Keratinocyte (primary cell): ENCODE measurements at regions not wholly inside any gene's neighbourhood (a gene's known extent, or its start where the extent isn't known, plus 50 kb on each side); places are given as distances from the start of the nearest gene placed in this dataset.
"Not testable (repeated sequence)": the region's sequence is repeated elsewhere in the genome, so short reads cannot be mapped to it uniquely, and the experiment has no call there.

ENCODE experiments used
- DNase-seq: peaks from one replicate; pipeline ENCODE4 v3.0.0-alpha.2; 2011; ENCODE audit warnings: low read depth, missing footprints, low spot score
- FAIRE-seq: peaks from 2 replicates; lab custom pipeline; 2011; peaks lifted over from hg19 to GRCh38; lab: Jason Lieb, UNC
- H2AFZ ChIP-seq: 2 replicates; pipeline ENCODE4 v1.6.0; 2012; ENCODE audit warnings: low read length, control low read depth, inconsistent platforms; ENCODE audit not compliant: control insufficient read depth
- H3K27ac ChIP-seq: 2 replicates; pipeline ENCODE4 v1.5.1; 2011; ENCODE audit warnings: low read length; ENCODE audit not compliant: control insufficient read depth, insufficient read depth
- H3K27me3 ChIP-seq: 3 replicates; pipeline ENCODE4 v1.6.0; 2011; ENCODE audit warnings: low read length; ENCODE audit not compliant: control insufficient read depth, insufficient read depth; ENCODE audit errors: extremely low read depth
- H3K36me3 ChIP-seq, 2 experiments: 2 replicates in 1 of 2; 3 replicates in 1 of 2; pipeline ENCODE4 v1.5.1; 2011; ENCODE audit warnings: low read length in 2 of 2, mild to moderate bottlenecking in 1 of 2; ENCODE audit not compliant: control insufficient read depth in 2 of 2, insufficient read depth in 2 of 2; ENCODE audit errors: extremely low read depth in 1 of 2
- H3K4me1 ChIP-seq: 3 replicates; pipeline ENCODE4 v1.5.1; 2011; ENCODE audit warnings: low read length; ENCODE audit not compliant: control insufficient read depth, insufficient read depth; ENCODE audit errors: extremely low read depth
- H3K4me2 ChIP-seq: 3 replicates; pipeline ENCODE4 v1.6.0; 2011; ENCODE audit warnings: low read depth, low read length; ENCODE audit not compliant: control insufficient read depth, insufficient read depth; ENCODE audit errors: extremely low read depth
- H3K4me3 ChIP-seq, 3 experiments: fragments of 200-600 bp in 1 of 3; sonication (generic) in 1 of 3; 2 replicates in 2 of 3; 3 replicates in 1 of 3; pipeline ENCODE4 v1.5.1; 2011 to 2016; ENCODE audit warnings: low read length in 3 of 3, mild to moderate bottlenecking in 3 of 3, control low read depth in 2 of 3, inconsistent platforms in 1 of 3, low read depth in 1 of 3, mixed read lengths in 1 of 3, mixed run types in 1 of 3, moderate library complexity in 1 of 3; ENCODE audit not compliant: control insufficient read depth in 2 of 3, insufficient read depth in 2 of 3; ENCODE audit errors: extremely low read depth in 1 of 3
- H3K79me2 ChIP-seq: 2 replicates; pipeline ENCODE4 v1.6.0; 2012; ENCODE audit warnings: low read length; ENCODE audit not compliant: control insufficient read depth, insufficient read depth
- H3K9ac ChIP-seq: 3 replicates; pipeline ENCODE4 v1.6.0; 2011; ENCODE audit warnings: low read length; ENCODE audit not compliant: control insufficient read depth, insufficient read depth; ENCODE audit errors: extremely low read depth
- H3K9me1 ChIP-seq: 3 replicates; pipeline ENCODE4 v1.6.0; 2011; ENCODE audit warnings: low read length; ENCODE audit not compliant: control insufficient read depth, insufficient read depth; ENCODE audit errors: extremely low read depth
- H3K9me3 ChIP-seq: 2 replicates; pipeline ENCODE4 v1.5.1; 2012; ENCODE audit warnings: low read depth, low read length; ENCODE audit not compliant: control insufficient read depth
- H4K20me1 ChIP-seq: 3 replicates; pipeline ENCODE4 v1.6.0; 2011; ENCODE audit warnings: low read length; ENCODE audit not compliant: control insufficient read depth, insufficient read depth; ENCODE audit errors: extremely low read depth
- dilution Hi-C: fragments of 300-500 bp; cut with MboI; formaldehyde crosslinking; loops from one replicate; pipeline ENCODE4 v1.7.0; 2020; ENCODE audit warnings: low sequenced_read_pairs; ENCODE audit not compliant: extremely low pct_ligation_motif_present

- H3K27me3 ChIP-seq, H2AFZ ChIP-seq, H3K27ac ChIP-seq, H3K4me3 ChIP-seq, H3K9me1 ChIP-seq, H3K79me2 ChIP-seq, H4K20me1 ChIP-seq, H3K36me3 ChIP-seq, H3K4me2 ChIP-seq, H3K9ac ChIP-seq, FAIRE-seq, H3K4me1 ChIP-seq, H3K9me3 ChIP-seq, dilution Hi-C loops, DNase-seq: not testable (repeated sequence)
Measured at GRCh38 chr1:610538-610937, 75.9 kb downstream of the OR4F16 start.

GRCh38 chr1:609161-609560 is 77.3 kb downstream of the OR4F16 start:
- DNase-seq, H2AFZ ChIP-seq, H4K20me1 ChIP-seq, FAIRE-seq, H3K36me3 ChIP-seq, H3K27ac ChIP-seq, H3K9me1 ChIP-seq, H3K9ac ChIP-seq, H3K4me2 ChIP-seq, dilution Hi-C loops, H3K4me3 ChIP-seq, H3K9me3 ChIP-seq, H3K79me2 ChIP-seq, H3K27me3 ChIP-seq, H3K4me1 ChIP-seq: not testable (repeated sequence)

- H4K20me1 ChIP-seq, H3K4me3 ChIP-seq, H3K4me1 ChIP-seq, H3K27me3 ChIP-seq, FAIRE-seq, H3K9ac ChIP-seq, H3K9me1 ChIP-seq, H2AFZ ChIP-seq, H3K79me2 ChIP-seq, H3K4me2 ChIP-seq, H3K36me3 ChIP-seq, dilution Hi-C loops, H3K9me3 ChIP-seq, DNase-seq, H3K27ac ChIP-seq: not testable (repeated sequence)
Measured at GRCh38 chr1:605279-605678, 81.2 kb downstream of the OR4F16 start.

GRCh38 chr1:588211-588610 is 98.2 kb downstream of the OR4F16 start:
- FAIRE-seq, H3K9me3 ChIP-seq, dilution Hi-C loops, H3K27ac ChIP-seq, H3K9ac ChIP-seq, H3K79me2 ChIP-seq, H4K20me1 ChIP-seq, H3K27me3 ChIP-seq, H3K4me1 ChIP-seq, H3K36me3 ChIP-seq, H3K4me3 ChIP-seq, DNase-seq, H3K9me1 ChIP-seq, H2AFZ ChIP-seq, H3K4me2 ChIP-seq: not testable (repeated sequence)
